GM12892 (cell line): ENCODE measurements at regions not wholly inside any gene's neighbourhood (a gene's known extent, or its start where the extent isn't known, plus 50 kb on each side); places are given as distances from the start of the nearest gene placed in this dataset.

Source experiments
- POLR2A ChIP-seq: IDR thresholded peaks from 2 replicates; pipeline ENCODE4 v1.6.1; 2011; ENCODE audit warnings: low read depth, low read length, control low read depth
- POLR2AphosphoS5 ChIP-seq: IDR thresholded peaks from 2 replicates; pipeline ENCODE4 v1.6.1; 2011; ENCODE audit warnings: low read depth, low read length, control low read depth

GRCh38 chr10:114749014-114749413 is 72.6 kb upstream of the FHIP2A start:
- no peak for TF ChIP-seq POLR2AphosphoS5
- no peak for TF ChIP-seq POLR2A
